ENCODE measurements at regions not wholly inside any gene's neighbourhood (a gene's known extent, or its start where the extent isn't known, plus 50 kb on each side); places are given as distances from the start of the nearest gene placed in this dataset.

- POLR2A ChIA-PET = no interaction called here
- CTCF ChIA-PET = no interaction called here
- H3K4me3 ChIP-seq (ENCODE audit: low read depth, low read length) = no peak overlapping the region
- DNase-seq (ENCODE audit: low read depth, low spot score) = no peak
- TF ChIP-seq CTCF (IDR thresholded peaks at IDR 0.05; ENCODE audit: insufficient read depth, low read length, missing control alignments) = no peak
These were observed 452.2 kb upstream of the EEF2KMT start for GRCh38 chr16:5549802-5550201.

GRCh38 chr16:5541356-5541755 lies 443.8 kb upstream of the EEF2KMT start:
- no peak for TF ChIP-seq CTCF (IDR thresholded peaks at IDR 0.05; ENCODE audit: insufficient read depth, low read length, missing control alignments)
- DNase-seq (ENCODE audit: low read depth, low spot score) = no peak
- CTCF ChIA-PET = no interaction called here
- no peak overlapping the region for H3K4me3 ChIP-seq (ENCODE audit: low read depth, low read length)
- POLR2A ChIA-PET = no interaction called here

GRCh38 chr16:5537347-5537746 lies 439.8 kb upstream of the EEF2KMT start:
- ChIA-PET CTCF (no interaction called here), POLR2A (no interaction called here)
- H3K4me3 ChIP-seq (ENCODE audit: low read depth, low read length) = no peak overlapping the region
- TF ChIP-seq CTCF (IDR thresholded peaks at IDR 0.05; ENCODE audit: insufficient read depth, low read length, missing control alignments) = no peak
- no peak for DNase-seq (ENCODE audit: low read depth, low spot score)

- H3K4me3 ChIP-seq (ENCODE audit: low read depth, low read length) = no peak overlapping the region
- DNase-seq (ENCODE audit: low read depth, low spot score) = no peak
- POLR2A ChIA-PET = no interaction called here
- CTCF ChIA-PET = no interaction called here
- no peak for TF ChIP-seq CTCF (IDR thresholded peaks at IDR 0.05; ENCODE audit: insufficient read depth, low read length, missing control alignments)
These were observed 435.8 kb upstream of the EEF2KMT start for GRCh38 chr16:5533321-5533888.

GRCh38 chr16:5527817-5528216 lies 430.2 kb upstream of the EEF2KMT start:
- TF ChIP-seq CTCF (IDR thresholded peaks at IDR 0.05; ENCODE audit: insufficient read depth, low read length, missing control alignments) = no peak
- POLR2A ChIA-PET = no interaction called here
- no peak overlapping the region for H3K4me3 ChIP-seq (ENCODE audit: low read depth, low read length)
- CTCF ChIA-PET = no interaction called here
- no peak for DNase-seq (ENCODE audit: low read depth, low spot score)

GRCh38 chr16:5526826-5527225 lies 429.2 kb upstream of the EEF2KMT start:
- no peak overlapping the region for H3K4me3 ChIP-seq (ENCODE audit: low read depth, low read length)
- ChIA-PET CTCF (no interaction called here), POLR2A (no interaction called here)
- DNase-seq (ENCODE audit: low read depth, low spot score) = no peak
- TF ChIP-seq CTCF (IDR thresholded peaks at IDR 0.05; ENCODE audit: insufficient read depth, low read length, missing control alignments) = no peak

Measured in AG04449 (cell line).